GM15510 (cell line): ENCODE measurements at regions not wholly inside any gene's neighbourhood (a gene's known extent, or its start where the extent isn't known, plus 50 kb on each side); places are given as distances from the start of the nearest gene placed in this dataset.
A peak's percentile ranks its signal among the peaks of the same experiment; 100 is the strongest.

ENCODE experiments used
- POLR2A ChIP-seq: IDR thresholded peaks from 3 replicates; pipeline ENCODE4 v1.6.1; 2011; ENCODE audit warnings: borderline replicate concordance; ENCODE audit not compliant: insufficient read length; ENCODE audit errors: extremely low read depth

DNA sequence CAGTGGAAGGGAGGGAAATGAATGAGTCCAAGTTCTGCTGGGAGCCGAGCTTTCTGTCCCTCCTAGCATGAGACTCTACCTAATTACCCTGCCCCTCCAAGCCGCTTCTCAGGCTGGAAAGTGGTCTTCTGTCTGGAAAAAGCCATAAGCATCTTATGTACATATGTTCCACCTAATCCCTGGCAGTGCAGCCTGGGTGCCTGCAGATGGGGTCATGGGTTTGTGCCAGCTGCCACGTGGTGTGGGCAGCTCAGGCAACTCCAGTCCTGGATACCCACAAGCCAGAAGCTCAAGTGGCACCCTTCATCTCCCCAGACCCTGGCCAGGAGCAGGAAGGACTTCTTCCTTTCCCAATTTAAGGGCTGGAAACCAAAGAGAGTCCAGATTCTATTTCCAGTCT lies 253.1 kb downstream of the LY86 start:
- no peak for TF ChIP-seq POLR2A

DNA sequence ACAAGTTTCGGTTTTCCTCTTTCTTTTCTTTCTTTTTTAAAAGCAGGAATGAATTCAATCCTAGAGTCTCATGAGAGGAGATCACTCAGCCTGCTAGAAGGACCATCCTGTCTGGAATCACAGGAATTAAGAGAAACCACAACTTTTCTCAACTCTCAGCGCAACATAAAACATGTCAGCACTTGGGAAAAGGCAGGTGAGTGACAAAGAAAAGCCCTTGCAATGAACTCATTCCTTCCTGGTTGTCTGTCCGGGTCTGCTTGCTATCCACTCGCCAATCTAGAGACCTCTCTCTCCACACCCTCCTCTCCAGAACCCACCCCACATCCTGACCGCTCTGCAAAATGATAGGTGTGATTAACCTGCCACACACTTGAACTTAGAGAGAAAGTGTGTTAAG lies 253.8 kb downstream of the LY86 start:
- no peak for TF ChIP-seq POLR2A

DNA sequence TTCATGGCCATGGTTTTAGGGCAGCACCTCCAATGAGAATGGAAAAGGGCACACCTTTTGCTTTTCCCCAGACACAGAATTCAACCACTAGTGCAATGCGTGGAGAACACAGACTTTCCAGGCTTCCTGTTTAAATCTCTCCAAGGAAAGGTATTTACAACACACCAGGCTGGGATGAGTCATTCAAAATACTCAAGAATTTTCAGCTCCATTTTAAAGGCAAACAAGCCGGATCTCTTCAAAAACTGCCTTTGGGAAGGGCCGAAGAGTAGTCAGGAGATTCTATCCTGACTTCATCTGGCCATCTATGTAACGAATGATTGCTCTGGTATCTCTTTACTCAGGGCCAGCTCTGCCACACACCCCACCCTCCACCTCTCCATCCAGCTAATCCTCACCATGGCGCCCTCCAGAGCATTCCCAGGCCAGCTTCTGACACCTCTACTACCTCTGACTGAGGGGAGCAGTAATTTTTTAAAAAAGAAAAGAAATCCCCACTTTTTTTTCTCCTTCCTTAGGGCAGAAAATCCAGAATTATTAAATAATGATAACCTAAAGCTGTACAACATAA lies 254.6 kb downstream of the LY86 start:
- no peak for TF ChIP-seq POLR2A

DNA sequence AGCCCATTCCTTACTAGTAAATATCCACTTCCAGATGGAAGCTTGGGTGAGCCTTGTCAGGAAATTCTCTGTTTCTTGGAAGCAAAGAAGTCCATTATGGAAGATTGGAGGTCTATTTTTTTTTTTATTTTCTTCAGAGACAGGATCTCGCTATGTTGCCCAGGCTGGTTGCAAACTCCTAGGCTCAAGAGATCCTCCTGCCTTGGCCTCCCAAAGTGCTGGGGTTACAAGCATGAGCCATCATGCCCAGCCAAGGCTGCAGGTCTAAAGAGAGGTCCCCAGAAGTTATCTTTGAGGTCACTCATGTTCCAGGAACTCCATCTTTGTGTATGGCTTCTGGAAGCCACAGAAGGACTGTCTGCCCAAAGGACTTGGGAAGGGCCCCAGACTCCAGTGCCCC lies 255.3 kb downstream of the LY86 start:
- TF ChIP-seq POLR2A, result no peak

DNA sequence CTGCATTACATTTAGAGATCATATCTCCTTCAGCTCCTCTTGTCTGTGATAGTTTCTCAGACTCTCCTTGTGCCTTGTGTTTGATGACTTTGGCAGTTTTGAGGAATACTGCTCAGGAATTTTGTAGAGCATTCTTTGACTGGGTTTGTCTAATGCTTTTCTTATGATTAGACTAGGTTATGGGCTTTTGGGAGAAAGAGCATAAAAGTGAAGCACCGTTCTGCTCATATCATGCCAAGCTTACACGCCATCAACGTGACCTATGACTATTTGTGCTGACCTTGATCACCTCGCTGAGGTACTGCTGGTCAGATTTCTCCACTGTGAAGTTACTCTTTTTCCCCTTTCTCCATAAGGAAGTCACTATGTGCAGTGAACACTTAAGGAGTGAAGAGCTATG lies 256.0 kb downstream of the LY86 start:
- TF ChIP-seq POLR2A, result no peak

DNA sequence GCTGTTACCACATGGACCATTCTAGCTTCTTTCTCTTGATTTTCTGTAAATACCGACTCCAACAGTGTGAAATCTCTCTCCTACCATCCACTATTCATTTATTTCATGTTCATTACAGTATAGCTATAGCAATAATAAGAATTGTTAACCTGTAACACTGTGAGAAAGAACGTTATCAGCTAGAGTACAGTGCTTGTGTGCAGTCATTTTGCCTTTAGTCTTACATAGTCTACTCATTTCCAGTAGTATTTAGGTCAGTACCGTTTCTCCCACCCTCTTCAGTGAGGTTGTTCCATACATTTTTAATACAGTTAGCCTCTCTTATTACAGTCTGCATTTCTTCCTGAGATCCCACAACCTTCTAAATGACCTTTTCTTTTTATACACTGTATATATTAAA lies 257.1 kb downstream of the LY86 start:
- TF ChIP-seq POLR2A, result no peak

DNA sequence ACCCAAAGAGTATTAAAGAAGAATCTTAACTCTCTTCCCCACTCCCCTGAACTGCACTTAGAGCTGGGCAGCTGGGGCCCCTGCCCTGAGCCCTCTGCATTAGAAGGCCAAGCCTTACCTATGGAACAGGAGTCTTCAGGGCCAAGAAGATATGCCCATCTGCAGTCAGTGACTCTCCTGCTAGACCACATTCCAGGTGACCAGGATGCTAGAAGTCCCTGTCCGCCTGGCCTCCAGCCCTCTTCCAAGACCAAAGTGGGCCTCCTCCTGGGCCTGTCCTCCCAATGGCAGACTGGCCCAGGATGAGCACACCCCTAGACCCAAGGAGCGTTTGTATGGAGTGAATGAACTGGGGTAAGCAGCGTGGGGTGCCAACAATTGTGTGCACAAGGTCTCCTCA lies 259.1 kb downstream of the LY86 start:
- TF ChIP-seq POLR2A, result no peak

DNA sequence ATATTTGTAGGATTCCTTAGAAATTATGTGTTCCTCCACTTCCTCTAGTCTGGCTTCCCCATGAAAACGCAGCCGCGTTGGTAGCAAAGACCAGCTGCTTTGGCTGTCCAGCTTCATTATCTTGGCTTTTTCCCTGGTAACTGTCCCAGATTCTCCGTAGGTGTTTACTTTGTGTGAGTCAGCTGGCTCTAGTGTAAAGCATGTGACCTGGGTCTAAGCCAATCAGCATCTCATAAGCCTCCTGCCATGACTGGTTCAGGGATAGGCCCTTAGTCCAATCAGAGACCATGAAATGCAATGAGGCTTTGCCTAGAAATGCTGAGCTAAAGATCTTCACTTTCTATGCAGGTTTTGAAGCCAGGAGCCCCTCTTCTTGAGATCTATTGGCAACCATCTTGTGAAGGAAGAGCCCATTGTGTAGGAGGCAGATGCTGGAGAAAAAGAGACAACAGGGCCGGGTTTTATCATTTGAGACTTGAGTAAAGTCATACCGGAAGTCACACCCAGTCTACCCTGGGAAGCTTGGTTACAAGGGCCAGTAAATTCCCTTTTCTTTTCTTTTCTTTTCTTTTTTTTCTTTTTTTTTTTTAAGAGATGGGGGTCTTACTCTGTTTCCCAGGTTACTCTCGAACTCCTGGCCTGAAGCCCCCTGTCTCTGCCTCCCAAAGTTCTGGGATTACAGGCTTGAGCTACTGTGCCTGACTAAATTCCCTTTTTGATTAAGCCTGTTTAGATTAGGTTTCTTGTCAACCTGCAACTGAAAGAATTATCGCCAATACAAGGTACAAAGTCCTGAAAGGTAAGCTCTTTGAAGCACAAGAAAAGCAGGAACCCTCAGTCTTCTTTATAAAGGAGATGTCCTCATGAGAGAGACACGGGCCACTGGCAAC lies 256.5 kb upstream of the RREB1 start:
- TF ChIP-seq POLR2A, result no peak

DNA sequence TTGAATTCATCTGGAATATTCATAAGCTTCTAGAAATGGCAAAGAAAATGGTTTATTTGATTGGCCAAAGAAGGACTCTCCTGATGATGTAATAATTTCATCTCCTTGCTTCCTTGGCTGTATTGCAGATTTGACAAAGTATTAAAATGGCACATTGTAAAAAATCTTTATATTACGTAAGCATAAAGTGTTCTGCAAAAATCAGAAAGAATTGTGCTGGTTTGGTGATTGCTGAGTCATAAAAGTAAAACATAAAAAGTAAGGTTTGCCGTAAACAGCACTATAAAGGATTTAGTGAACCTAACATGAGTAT lies 255.9 kb upstream of the RREB1 start:
- no peak for TF ChIP-seq POLR2A

DNA sequence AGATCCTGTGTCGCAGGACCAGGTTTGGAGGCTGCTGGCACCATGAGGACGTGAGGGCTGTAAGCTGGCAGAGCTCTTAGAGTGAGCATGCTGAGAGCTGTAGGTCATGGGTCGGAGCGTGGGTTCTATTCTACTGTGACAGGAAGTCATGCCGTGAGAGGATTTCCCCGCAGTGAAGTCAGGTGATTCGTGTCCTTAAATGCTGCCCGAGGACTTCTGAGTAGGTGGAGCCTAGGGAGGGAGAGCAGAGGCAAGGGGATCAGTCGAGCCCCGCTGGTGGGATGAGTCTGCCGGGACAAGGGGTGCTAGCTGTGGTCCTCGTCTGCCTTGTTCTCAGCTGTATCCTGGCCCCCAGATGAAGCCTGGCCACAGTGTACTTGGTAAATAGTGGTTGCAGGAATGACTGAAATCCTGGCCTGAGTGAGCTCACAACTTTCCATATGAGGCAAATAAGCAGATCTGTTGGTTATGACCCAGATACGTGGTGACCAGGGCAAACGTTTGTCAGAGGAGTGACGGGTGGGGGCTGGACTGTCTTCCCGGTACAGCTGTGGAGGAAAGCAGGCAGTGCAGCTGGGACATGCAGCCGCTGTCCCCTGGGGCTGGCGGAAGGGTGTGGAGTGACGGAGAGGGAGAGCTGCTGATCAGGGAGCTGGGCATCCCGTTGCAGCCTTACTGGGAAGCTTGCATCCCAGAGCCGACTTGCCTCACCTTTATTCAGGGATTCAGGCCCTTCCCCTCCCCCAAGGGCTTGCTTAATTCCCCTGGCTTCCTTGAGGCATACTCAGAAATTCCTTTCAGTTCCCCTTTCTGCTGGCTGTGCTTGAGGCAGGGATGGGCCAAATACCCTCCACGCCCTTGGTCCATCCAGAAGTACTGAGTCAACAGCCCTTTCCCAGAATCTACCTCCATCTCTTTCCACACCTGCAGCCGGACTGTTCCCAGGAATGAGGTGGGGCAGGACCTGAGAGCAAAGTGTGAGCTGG lies 250.9 kb upstream of the RREB1 start:
- TF ChIP-seq POLR2A, result peak; percentile 29

DNA sequence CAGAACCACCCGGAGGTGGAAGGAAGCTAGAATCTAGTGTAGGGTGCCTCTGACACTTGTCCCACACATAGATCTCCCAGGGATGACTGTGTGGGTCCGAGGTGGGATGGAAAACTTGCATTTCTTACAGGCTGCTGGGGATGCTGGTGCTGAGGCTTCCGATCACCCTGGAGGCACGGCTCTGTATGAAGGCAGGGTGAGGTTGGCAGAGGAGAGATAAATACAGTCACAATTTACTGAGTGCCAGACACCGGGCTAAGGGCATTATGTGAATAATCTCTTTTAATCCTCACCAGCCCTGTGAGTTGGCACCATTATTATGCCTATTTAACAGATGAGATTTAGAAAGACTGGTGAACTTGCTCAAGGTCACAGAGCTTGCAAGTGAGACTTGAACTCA lies 250.2 kb upstream of the RREB1 start:
- TF ChIP-seq POLR2A, result no peak

DNA sequence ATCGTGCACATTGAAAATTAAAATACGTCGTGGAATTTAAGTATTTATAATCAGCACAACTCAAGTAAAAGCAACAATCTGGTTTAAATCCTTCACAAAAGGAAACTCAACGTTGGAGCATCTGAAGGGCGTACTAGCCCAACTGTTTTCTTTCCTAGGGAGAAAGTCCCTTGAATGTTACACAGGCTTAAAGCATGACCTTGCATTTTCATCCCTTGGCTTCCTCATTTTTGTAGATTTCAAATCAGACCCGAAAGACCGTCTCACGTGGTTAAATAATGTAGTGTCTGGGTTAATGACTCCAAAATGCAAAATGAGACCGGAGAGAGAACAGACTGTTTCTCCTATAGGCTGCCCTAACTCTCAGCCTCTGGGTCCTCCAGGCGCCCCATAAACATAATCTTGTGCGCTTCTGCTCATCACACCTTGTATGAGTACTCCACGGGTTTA lies 249.2 kb upstream of the RREB1 start:
- TF ChIP-seq POLR2A, result no peak

DNA sequence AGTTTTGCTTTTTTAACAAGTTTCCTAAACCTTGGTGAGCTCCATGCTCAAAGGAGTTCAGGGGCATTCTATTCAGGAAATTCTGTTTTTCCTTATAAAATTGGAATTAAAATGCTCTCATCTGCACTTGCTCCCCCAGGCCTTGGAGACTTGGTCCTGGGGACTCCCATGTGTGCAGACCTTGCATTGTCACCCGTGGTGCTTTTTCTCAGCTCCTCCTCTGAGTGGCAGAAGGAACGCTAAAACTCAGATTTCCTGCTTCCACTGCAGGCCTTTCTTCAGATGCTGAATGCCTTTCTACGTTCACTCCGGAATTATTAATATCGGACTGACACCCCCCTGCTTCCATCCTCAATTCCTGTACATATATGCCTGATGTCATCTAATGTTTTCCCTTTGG lies 248.7 kb upstream of the RREB1 start:
- TF ChIP-seq POLR2A, result no peak

DNA sequence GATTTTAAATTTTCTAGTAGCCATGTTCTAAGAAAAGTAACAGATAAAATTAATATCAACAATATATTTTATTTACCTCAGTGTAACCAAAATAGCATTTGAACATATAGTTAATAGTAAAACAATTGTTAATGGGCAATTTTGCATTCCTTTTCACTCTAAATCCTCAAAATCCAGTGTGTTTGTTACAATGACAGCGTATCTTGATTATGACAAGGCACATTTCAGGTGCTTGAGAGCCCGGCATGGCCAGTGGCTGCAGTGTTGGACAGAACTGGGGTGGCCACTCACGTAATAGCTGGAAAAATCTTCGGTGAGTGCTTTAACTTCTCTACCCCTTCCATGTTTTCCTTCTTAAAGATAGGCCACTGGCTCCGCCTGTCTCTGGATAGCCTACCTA lies 248.0 kb upstream of the RREB1 start:
- no peak for TF ChIP-seq POLR2A

DNA sequence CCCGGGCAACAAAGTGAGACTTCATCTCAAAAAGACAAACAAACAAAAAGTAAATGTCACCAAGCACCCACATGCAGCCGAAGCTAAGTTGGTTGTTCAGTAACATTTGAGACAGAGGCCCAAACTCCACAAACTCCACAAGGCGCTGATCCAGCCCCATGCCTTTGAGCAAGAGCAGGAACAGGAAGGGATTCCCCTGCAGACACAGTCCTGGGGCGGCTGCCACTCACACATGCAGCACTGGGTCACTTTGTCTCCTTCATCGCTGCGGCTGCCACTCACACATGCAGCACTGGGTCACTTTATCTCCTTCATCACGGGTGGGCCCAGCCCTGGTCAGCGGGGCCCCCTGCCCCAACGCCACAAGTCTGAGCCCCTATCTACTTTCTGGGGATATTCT lies 246.9 kb upstream of the RREB1 start:
- no peak for TF ChIP-seq POLR2A

DNA sequence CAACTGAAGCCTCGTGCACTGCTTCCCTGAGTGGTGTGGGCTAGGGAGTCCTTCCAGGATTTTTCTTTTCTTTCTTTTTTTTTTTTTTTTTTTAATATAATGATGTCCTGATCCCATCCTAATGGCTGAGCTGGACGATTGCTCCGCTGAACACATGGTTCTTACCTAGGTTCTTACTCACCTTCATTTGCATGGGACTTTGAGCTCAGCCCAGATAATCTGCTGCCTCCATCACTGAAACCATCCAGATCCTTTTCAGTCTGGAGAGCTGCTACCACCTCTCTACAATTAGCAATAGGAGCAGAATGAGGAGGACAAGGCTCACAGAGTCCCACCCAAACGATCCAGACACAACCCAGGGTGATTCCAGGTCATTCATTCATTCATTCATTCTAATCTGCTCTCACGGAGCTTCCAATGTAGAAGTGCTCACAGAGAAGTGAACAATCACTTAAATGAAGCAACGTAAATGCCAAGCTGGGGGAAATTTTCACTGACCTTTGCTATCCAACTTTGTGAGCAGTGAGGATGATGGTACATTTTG lies 246.3 kb upstream of the RREB1 start:
- no peak for TF ChIP-seq POLR2A

DNA sequence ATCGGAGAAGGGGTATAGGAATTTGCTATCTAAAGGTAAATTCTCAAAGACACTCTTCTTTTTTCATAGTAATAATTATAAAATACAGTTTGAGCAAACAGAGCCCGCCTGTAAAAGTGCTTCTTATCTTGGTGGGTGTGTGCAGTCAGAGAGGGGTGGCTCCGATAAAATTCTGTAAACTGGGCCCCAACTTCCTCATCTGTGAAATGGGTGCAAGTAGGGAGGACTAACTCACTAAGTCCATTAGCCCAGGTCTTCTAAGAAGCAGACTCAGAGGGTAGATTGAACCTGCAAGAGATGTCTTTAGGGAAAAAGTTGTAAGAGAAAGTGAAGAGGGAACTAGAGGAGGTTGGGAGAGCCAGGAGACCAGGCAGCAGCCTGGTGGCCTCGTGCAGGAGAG lies 245.8 kb upstream of the RREB1 start:
- TF ChIP-seq POLR2A, result no peak
